H9 (cell line): ENCODE measurements at regions not wholly inside any gene's neighbourhood (a gene's known extent, or its start where the extent isn't known, plus 50 kb on each side); places are given as distances from the start of the nearest gene placed in this dataset.

Experiments used
- DNase-seq: peaks from one replicate; pipeline ENCODE4 v3.0.0-alpha.2; 2017
- H2AFZ ChIP-seq: one replicate; pipeline ENCODE4 v1.6.1; 2013; ENCODE audit warnings: mild to moderate bottlenecking, low read length, control low read depth, moderate library complexity
- H2AK5ac ChIP-seq: 2 replicates; pipeline ENCODE4 v1.6.1; 2013; ENCODE audit warnings: low read length, control low read depth, mixed read lengths; ENCODE audit not compliant: insufficient read length
- H2BK120ac ChIP-seq: one replicate; pipeline ENCODE4 v1.6.1; 2013; ENCODE audit warnings: low read depth, mild to moderate bottlenecking, low read length, control low read depth, inconsistent platforms; ENCODE audit not compliant: poor library complexity, severe bottlenecking
- H2BK12ac ChIP-seq: 2 replicates; pipeline ENCODE4 v1.6.1; 2013; ENCODE audit warnings: low read length, control low read depth, mixed read lengths, low read depth; ENCODE audit not compliant: insufficient read length
- H2BK15ac ChIP-seq: 2 replicates; pipeline ENCODE4 v1.6.1; 2013; ENCODE audit warnings: low read depth, low read length, control low read depth
- H2BK20ac ChIP-seq: one replicate; pipeline ENCODE4 v1.6.1; 2013; ENCODE audit warnings: low read depth, mild to moderate bottlenecking, low read length, control low read depth, inconsistent platforms; ENCODE audit not compliant: poor library complexity, severe bottlenecking
- H2BK5ac ChIP-seq: 2 replicates; pipeline ENCODE4 v1.6.1; 2013; ENCODE audit warnings: low read length, control low read depth, mixed read lengths; ENCODE audit not compliant: insufficient read length
- H3K14ac ChIP-seq: 2 replicates; pipeline ENCODE4 v1.6.1; 2013; ENCODE audit warnings: low read length, control low read depth; ENCODE audit not compliant: insufficient read depth
- H3K18ac ChIP-seq: 2 replicates; pipeline ENCODE4 v1.6.1; 2013; ENCODE audit warnings: low read depth, mild to moderate bottlenecking, mixed read lengths, low read length, control low read depth; ENCODE audit not compliant: insufficient read length
- H3K23ac ChIP-seq: 2 replicates; pipeline ENCODE4 v1.6.1; 2013; ENCODE audit warnings: low read length, control low read depth, mixed read lengths, low read depth; ENCODE audit not compliant: insufficient read length
- H3K23me2 ChIP-seq: 2 replicates; pipeline ENCODE4 v1.6.1; 2013; ENCODE audit warnings: low read depth, mild to moderate bottlenecking, mixed read lengths, low read length, control low read depth; ENCODE audit not compliant: insufficient read length, poor library complexity, severe bottlenecking
- H3K27ac ChIP-seq: 2 replicates; pipeline ENCODE4 v1.5.1; 2013; ENCODE audit warnings: low read length, control low read depth, mixed read lengths, low read depth; ENCODE audit not compliant: insufficient read length
- H3K27me3 ChIP-seq: 2 replicates; pipeline ENCODE4 v1.6.1; 2013; ENCODE audit warnings: low read length, control low read depth, inconsistent platforms; ENCODE audit not compliant: insufficient read depth
- H3K4ac ChIP-seq: 2 replicates; pipeline ENCODE4 v1.6.1; 2013; ENCODE audit warnings: low read depth, mild to moderate bottlenecking, control low read depth, inconsistent platforms, low read length, moderate library complexity
- H3K4me1 ChIP-seq: 2 replicates; pipeline ENCODE4 v1.6.1; 2013; ENCODE audit warnings: low read length, control low read depth, inconsistent platforms; ENCODE audit not compliant: insufficient read depth
- H3K4me2 ChIP-seq: 2 replicates; pipeline ENCODE4 v1.6.1; 2013; ENCODE audit warnings: low read length, control low read depth, mixed read lengths; ENCODE audit not compliant: insufficient read length, insufficient read depth
- H3K56ac ChIP-seq: 2 replicates; pipeline ENCODE4 v1.6.1; 2013; ENCODE audit warnings: low read depth, mild to moderate bottlenecking, mixed read lengths, low read length, control low read depth; ENCODE audit not compliant: insufficient read length
- H3K79me1 ChIP-seq: 2 replicates; pipeline ENCODE4 v1.6.1; 2013; ENCODE audit warnings: low read depth, mild to moderate bottlenecking, moderate library complexity, low read length, control low read depth, inconsistent platforms; ENCODE audit not compliant: insufficient read depth, poor library complexity, severe bottlenecking
- H3K79me2 ChIP-seq: 2 replicates; pipeline ENCODE4 v1.6.1; 2013; ENCODE audit warnings: low read length, control low read depth, inconsistent platforms; ENCODE audit not compliant: insufficient read depth
- H3K9ac ChIP-seq: 2 replicates; pipeline ENCODE4 v1.6.1; 2013; ENCODE audit warnings: low read length, control low read depth, mixed read lengths; ENCODE audit not compliant: insufficient read length; ENCODE audit errors: extremely low read depth
- H3K9me3 ChIP-seq: one replicate; pipeline ENCODE4 v1.6.1; 2013; ENCODE audit warnings: low read depth, low read length, inconsistent platforms; ENCODE audit not compliant: control insufficient read depth
- H3T11ph ChIP-seq: one replicate; pipeline ENCODE4 v1.6.1; 2013; ENCODE audit warnings: mild to moderate bottlenecking, low read length, control low read depth, inconsistent platforms
- H4K20me1 ChIP-seq: one replicate; pipeline ENCODE4 v1.6.1; 2013; ENCODE audit not compliant: control insufficient read depth, insufficient read length, insufficient read depth
- H4K5ac ChIP-seq: 2 replicates; pipeline ENCODE4 v1.6.1; 2013; ENCODE audit warnings: low read depth, mild to moderate bottlenecking, mixed read lengths, low read length, control low read depth; ENCODE audit not compliant: insufficient read length
- H4K8ac ChIP-seq: replicated peaks from 2 replicates; pipeline ENCODE4 v1.6.1; 2013; ENCODE audit warnings: low read length, control low read depth, mixed read lengths, low read depth; ENCODE audit not compliant: insufficient read length
- H4K91ac ChIP-seq: 2 replicates; pipeline ENCODE4 v1.6.1; 2013; ENCODE audit warnings: low read depth, mild to moderate bottlenecking, moderate library complexity, mixed read lengths, low read length, control low read depth; ENCODE audit not compliant: insufficient read length
- H3K27ac Mint-ChIP-seq, 3 experiments: 2 replicates in 2 of 3; 3 replicates in 1 of 3; pipeline ENCODE4 v1.8.0; 2020 to 2021; ENCODE audit warnings: mixed read lengths in 3 of 3, mild to moderate bottlenecking in 1 of 3, moderate library complexity in 1 of 3
- H3K27me3 Mint-ChIP-seq: 2 replicates; pipeline ENCODE4 v1.8.0; 2021; ENCODE audit warnings: low read depth, mild to moderate bottlenecking, moderate library complexity, mixed read lengths
- H3K36me3 Mint-ChIP-seq, 3 experiments: 2 replicates in 2 of 3; 3 replicates in 1 of 3; pipeline ENCODE4 v1.8.0; 2020 to 2021; ENCODE audit warnings: low read depth in 3 of 3, mixed read lengths in 3 of 3; ENCODE audit not compliant: insufficient read depth in 1 of 3
- H3K4me1 Mint-ChIP-seq, 2 experiments: 2 replicates each; pipeline ENCODE4 v1.8.0; 2020; ENCODE audit warnings: mixed read lengths in 2 of 2
- H3K4me3 Mint-ChIP-seq, 2 experiments: 2 replicates in 1 of 2; 3 replicates in 1 of 2; pipeline ENCODE4 v1.8.0; 2020 to 2021; ENCODE audit warnings: mild to moderate bottlenecking in 2 of 2, mixed read lengths in 2 of 2, moderate library complexity in 1 of 2
- H3K9me3 Mint-ChIP-seq, 2 experiments: 2 replicates in 1 of 2; 3 replicates in 1 of 2; pipeline ENCODE4 v1.8.0; 2020; ENCODE audit warnings: mild to moderate bottlenecking in 2 of 2, mixed read lengths in 2 of 2, moderate library complexity in 1 of 2
- WGBS: extraction: QIAGEN DNeasy Blood & Tissue Kit; methylation state at CpG from one replicate; pipeline ENCODE4 v1.1.7; 2013; ENCODE audit warnings: missing lambda C conversion rate, low lambda C conversion rate, mixed read lengths; ENCODE audit not compliant: insufficient read length; ENCODE audit errors: extremely low coverage; 5-methylcytosine and 5-hydroxymethylcytosine counted together
- TF ChIP-seq, protein P1 (sequence below): fragments of 200-600 bp; sonication (generic); conservative IDR thresholded peaks from 3 replicates; pipeline ENCODE4 v1.8.0; 2021; ENCODE audit warnings: antibody characterized with exemption, mild to moderate bottlenecking

DNA sequence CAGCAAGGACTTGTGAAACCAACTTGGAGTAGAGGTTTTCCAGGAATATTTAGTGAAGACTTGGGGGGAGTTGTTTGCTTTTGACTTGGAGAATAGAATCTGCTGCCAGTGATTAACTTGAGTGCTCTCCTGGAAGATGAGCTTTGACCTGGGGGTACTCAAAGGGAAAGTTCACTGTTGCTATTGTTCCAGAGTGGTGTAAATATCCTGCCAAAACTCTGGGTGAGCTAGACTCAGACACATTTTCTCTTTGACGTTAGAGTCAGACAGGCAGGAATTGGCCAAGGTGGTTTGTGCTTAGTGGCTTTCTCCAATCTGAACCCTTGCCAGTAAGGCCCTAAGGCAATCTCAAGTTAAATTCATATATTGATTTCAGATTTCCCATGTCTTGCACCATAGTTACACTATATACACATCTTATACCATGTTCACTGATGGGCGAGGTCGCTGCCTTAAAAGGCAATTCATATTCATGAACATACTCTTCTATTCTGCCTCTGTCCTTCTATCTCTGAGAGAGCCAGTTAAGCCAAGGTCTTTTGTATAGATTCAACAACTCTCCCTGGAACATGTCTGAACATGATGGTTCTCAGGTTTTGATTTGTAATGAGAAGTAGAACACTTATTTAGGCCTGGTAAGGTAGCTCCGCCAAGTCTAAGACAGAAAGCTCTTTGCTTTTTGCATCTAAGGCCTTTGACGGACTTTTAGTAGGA lies 204.6 kb upstream of the SLC38A2 start:
- no peaks in the 10 kb centered on the region for H3K79me2 ChIP-seq
- H3K9ac ChIP-seq: no peak overlapping the region
- no peak overlapping the region for H3K4me2 ChIP-seq
- H3K9me3 ChIP-seq: no peaks in the 10 kb centered on the region
- H2BK120ac ChIP-seq: no peak overlapping the region
- no peak overlapping the region for H2AFZ ChIP-seq
- Mint-ChIP-seq H3K9me3 (peaks cover 7 to 10% of the 10 kb centered on the region in 2 experiments), H3K4me1 (peaks cover 4 to 16% of the 10 kb centered on the region in 2 experiments), H3K4me3 (no peak overlapping the region), H3K27ac (no peak overlapping the region), H3K36me3 (peaks cover 3 to 11% (median 7%) of the 10 kb centered on the region in 3 experiments; a peak in 5 of 7 replicates), H3K27me3 (no peaks in the 10 kb centered on the region)
- H4K20me1 ChIP-seq: no peaks in the 10 kb centered on the region
- H3K4ac ChIP-seq: no peak overlapping the region
- TF ChIP-seq, protein P1, sequence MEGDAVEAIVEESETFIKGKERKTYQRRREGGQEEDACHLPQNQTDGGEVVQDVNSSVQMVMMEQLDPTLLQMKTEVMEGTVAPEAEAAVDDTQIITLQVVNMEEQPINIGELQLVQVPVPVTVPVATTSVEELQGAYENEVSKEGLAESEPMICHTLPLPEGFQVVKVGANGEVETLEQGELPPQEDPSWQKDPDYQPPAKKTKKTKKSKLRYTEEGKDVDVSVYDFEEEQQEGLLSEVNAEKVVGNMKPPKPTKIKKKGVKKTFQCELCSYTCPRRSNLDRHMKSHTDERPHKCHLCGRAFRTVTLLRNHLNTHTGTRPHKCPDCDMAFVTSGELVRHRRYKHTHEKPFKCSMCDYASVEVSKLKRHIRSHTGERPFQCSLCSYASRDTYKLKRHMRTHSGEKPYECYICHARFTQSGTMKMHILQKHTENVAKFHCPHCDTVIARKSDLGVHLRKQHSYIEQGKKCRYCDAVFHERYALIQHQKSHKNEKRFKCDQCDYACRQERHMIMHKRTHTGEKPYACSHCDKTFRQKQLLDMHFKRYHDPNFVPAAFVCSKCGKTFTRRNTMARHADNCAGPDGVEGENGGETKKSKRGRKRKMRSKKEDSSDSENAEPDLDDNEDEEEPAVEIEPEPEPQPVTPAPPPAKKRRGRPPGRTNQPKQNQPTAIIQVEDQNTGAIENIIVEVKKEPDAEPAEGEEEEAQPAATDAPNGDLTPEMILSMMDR: no peak
- no peak overlapping the region for H3K56ac ChIP-seq
- no peaks in the 10 kb centered on the region for H3K79me1 ChIP-seq
- no peak overlapping the region for H3K14ac ChIP-seq
- no peak overlapping the region for H3K27ac ChIP-seq
- H2AK5ac ChIP-seq: no peak overlapping the region
- WGBS: no CpG with 5 or more reads among the region's 5 CpGs
- no peak overlapping the region for H2BK12ac ChIP-seq
- H2BK5ac ChIP-seq: no peak overlapping the region
- no peaks in the 10 kb centered on the region; the same call in 1 of the 2 replicates for H3K4me1 ChIP-seq
- no peak overlapping the region for H4K5ac ChIP-seq
- DNase-seq: no peak
- no peak overlapping the region for H3K18ac ChIP-seq
- H4K91ac ChIP-seq: no peak overlapping the region
- no peak overlapping the region for H2BK15ac ChIP-seq
- H2BK20ac ChIP-seq: no peak overlapping the region
- no peak overlapping the region for H4K8ac ChIP-seq
- no peak overlapping the region for H3K23ac ChIP-seq
- H3K27me3 ChIP-seq: no peaks in the 10 kb centered on the region
- no peaks in the 10 kb centered on the region for H3K23me2 ChIP-seq
- no peak overlapping the region for H3T11ph ChIP-seq
